Spleen (tissue), 11 donors: ENCODE measurements at regions not wholly inside any gene's neighbourhood (a gene's known extent, or its start where the extent isn't known, plus 50 kb on each side); places are given as distances from the start of the nearest gene placed in this dataset.

Experiments used
- DNase-seq: peaks from one replicate; pipeline ENCODE4 v3.0.0-alpha.2; 2020
- H3K27ac ChIP-seq, 8 donors: fragments of 200-600 bp; sonication (generic) in 7 of 8; 1 replicate in 4 of 8; 2 replicates in 4 of 8; pipeline versions ENCODE4 v1.5.0 to v1.8.0; 2016 to 2021; ENCODE audit warnings: inconsistent platforms in 4 of 8, mild to moderate bottlenecking in 4 of 8, moderate library complexity in 1 of 8
- H3K27me3 ChIP-seq, 7 donors: fragments of 200-600 bp; sonication (generic) in 6 of 7; replicated peaks in 1 of 7; 1 replicate in 4 of 7; 2 replicates in 3 of 7; pipeline versions ENCODE4 v1.5.0 to v1.8.0; 2016 to 2021; ENCODE audit warnings: inconsistent platforms in 3 of 7, mild to moderate bottlenecking in 1 of 7
- H3K36me3 ChIP-seq, 6 donors: fragments of 200-600 bp; sonication (generic) in 5 of 6; 1 replicate in 4 of 6; 2 replicates in 2 of 6; pipeline versions ENCODE4 v1.5.0 to v1.8.0; 2016 to 2021; ENCODE audit warnings: inconsistent platforms in 2 of 6
- H3K4me1 ChIP-seq, 6 donors: fragments of 200-600 bp; sonication (generic) in 5 of 6; 1 replicate in 3 of 6; 2 replicates in 3 of 6; pipeline versions ENCODE4 v1.5.0 to v1.8.0; 2016 to 2021; ENCODE audit warnings: inconsistent platforms in 3 of 6
- H3K4me3 ChIP-seq, 8 donors: fragments of 200-600 bp; sonication (generic) in 7 of 8; 1 replicate in 4 of 8; 2 replicates in 4 of 8; pipeline versions ENCODE4 v1.5.0 to v1.8.0; 2016 to 2021; ENCODE audit warnings: inconsistent platforms in 4 of 8, mild to moderate bottlenecking in 4 of 8, moderate library complexity in 2 of 8
- H3K9me3 ChIP-seq, 8 donors: fragments of 200-600 bp; sonication (generic) in 7 of 8; 1 replicate in 4 of 8; 2 replicates in 4 of 8; pipeline versions ENCODE4 v1.5.0 to v1.8.0; 2016 to 2021; ENCODE audit warnings: inconsistent platforms in 4 of 8
- POLR2A ChIP-seq, 3 donors: fragments of 450-650 bp; IDR thresholded peaks; one replicate each; pipeline ENCODE4 v1.5.1; 2017; ENCODE audit warnings: antibody characterized with exemption in 3 of 3, mild to moderate bottlenecking in 1 of 3
- POLR2AphosphoS5 ChIP-seq, 3 donors: sonication (generic); formaldehyde crosslinking; IDR thresholded peaks; one replicate each; pipeline ENCODE4 v1.5.1; 2017; ENCODE audit warnings: antibody characterized with exemption in 3 of 3
- WGBS, 5 donors: extraction: QIAGEN DNeasy Blood & Tissue Kit in 3 of 5; methylation state at CpG; one replicate each; pipeline versions ENCODE4 v1.1.5 to v1.1.7; 2013 to 2018; 5-methylcytosine and 5-hydroxymethylcytosine counted together
- intact Hi-C: fragments of 100-400 bp; cut with DNase I; formaldehyde crosslinking; loops from one replicate; pipeline ENCODE4 v1.15.0; 2023; ENCODE audit warnings: low total_unique reads
- TF ChIP-seq, protein P1 (sequence below), 11 experiments: fragments of 200-600 bp in 7 of 11; fragments of 450-650 bp in 4 of 11; sonication (generic) in 4 of 11; IDR thresholded peaks in 8 of 11; conservative IDR thresholded peaks in 3 of 11; 1 replicate in 7 of 11; 2 replicates in 4 of 11; pipeline versions ENCODE4 v1.4.0 to v1.8.0; 2016 to 2021; ENCODE audit warnings: antibody characterized with exemption in 11 of 11, inconsistent platforms in 4 of 11, mild to moderate bottlenecking in 1 of 11
- donor health status: healthy with polysubstance abuse.
- donor health status: DM: no; HTN: no; CAD: no; lungs with moderate emphysema.
- donor health status: DM: no; HTN: no; CAD: no.
- donor health status: Bipolar disorder and iron deficiency.
- donor health status: healthy.
- donor health status: DM: no; HTN: no; CAD: no.
- donor health status: DM: yes; HTN: yes; CAD: no.

DNA sequence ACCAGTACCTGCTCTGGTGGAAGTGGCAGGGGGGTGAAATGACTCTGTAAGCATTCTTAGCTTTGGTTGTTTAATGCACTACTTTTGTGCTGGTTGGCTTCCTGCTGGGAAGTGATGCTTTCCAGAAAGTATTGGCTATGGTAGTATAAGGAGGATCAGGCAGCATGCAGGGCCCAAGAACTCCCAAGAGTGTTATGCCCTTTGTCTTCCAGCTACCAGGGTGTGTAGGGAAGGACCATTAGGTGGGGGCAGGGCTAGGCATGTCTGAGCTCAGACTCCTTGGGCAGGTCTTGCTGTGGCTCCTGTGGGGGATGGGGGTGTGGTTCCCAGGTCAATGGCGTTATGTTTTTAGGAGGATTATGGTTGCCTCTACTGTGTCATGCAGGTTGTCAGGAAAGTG is 135.8 kb upstream of the TRPC7 start:
- no peak for DNase-seq
- TF ChIP-seq POLR2AphosphoS5 (IDR thresholded peaks at IDR 0.05) (no peak), POLR2A (IDR thresholded peaks at IDR 0.05) (no peak)
- TF ChIP-seq, protein P1, sequence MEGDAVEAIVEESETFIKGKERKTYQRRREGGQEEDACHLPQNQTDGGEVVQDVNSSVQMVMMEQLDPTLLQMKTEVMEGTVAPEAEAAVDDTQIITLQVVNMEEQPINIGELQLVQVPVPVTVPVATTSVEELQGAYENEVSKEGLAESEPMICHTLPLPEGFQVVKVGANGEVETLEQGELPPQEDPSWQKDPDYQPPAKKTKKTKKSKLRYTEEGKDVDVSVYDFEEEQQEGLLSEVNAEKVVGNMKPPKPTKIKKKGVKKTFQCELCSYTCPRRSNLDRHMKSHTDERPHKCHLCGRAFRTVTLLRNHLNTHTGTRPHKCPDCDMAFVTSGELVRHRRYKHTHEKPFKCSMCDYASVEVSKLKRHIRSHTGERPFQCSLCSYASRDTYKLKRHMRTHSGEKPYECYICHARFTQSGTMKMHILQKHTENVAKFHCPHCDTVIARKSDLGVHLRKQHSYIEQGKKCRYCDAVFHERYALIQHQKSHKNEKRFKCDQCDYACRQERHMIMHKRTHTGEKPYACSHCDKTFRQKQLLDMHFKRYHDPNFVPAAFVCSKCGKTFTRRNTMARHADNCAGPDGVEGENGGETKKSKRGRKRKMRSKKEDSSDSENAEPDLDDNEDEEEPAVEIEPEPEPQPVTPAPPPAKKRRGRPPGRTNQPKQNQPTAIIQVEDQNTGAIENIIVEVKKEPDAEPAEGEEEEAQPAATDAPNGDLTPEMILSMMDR (IDR thresholded peaks at IDR 0.05 in 8 of 11, conservative IDR thresholded peaks at IDR 0.05 in 3 of 11): no peak
- no peak overlapping the region for H3K27ac ChIP-seq
- H3K36me3 ChIP-seq: no peaks in the 10 kb centered on the region
- H3K4me3 ChIP-seq: no peak overlapping the region
- intact Hi-C loops: no loop called here
- H3K27me3 ChIP-seq: no peaks in the 10 kb centered on the region
- 0 to 73% (median 67%) methylated on average over 1 of the region's 1 CpG; no CpG with 5 or more reads in 1 of the 5 donors for whole genome bisulfite sequencing, 5 donors
- H3K4me1 ChIP-seq: no peaks in the 10 kb centered on the region
- H3K9me3 ChIP-seq: peaks cover 0 to 31% (median 14%) of the 10 kb centered on the region in 8 donors

DNA sequence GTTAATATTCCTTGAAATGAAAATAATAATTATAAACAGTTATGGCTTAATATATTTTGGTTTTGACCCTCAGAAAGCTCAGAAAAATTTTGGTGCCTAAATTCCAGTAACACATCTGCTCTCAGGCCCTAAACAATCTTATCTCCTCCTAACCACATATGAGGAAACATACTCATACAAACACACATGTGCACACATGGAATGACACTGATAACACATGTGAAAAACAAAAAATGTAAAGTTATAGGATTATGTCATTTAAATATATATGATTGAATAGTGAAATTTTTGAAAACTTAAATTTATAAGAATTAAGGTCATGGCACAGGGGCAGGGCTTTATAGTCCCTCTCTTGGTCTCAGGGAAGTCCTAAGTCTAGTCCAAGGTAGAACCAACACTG is 127.2 kb upstream of the TRPC7 start:
- TF ChIP-seq, protein P1 (IDR thresholded peaks at IDR 0.05 in 8 of 11, conservative IDR thresholded peaks at IDR 0.05 in 3 of 11): no peak
- no peak for TF ChIP-seq POLR2AphosphoS5 (IDR thresholded peaks at IDR 0.05)
- TF ChIP-seq POLR2A (IDR thresholded peaks at IDR 0.05): no peak
- no peaks in the 10 kb centered on the region for H3K36me3 ChIP-seq

GRCh38 chr5:136491806-136492205 is 126.5 kb upstream of the TRPC7 start:
- no peaks in the 10 kb centered on the region for H3K4me1 ChIP-seq
- 71 to 80% (median 73%) methylated on average over 3 of the region's 3 CpGs for WGBS, 5 donors
- H3K36me3 ChIP-seq: no peaks in the 10 kb centered on the region
- H3K4me3 ChIP-seq: no peak overlapping the region
- DNase-seq: no peak
- intact Hi-C loops: no loop called here
- H3K27ac ChIP-seq: no peak overlapping the region
- H3K27me3 ChIP-seq: no peaks in the 10 kb centered on the region
- H3K9me3 ChIP-seq: peaks cover 0 to 10% (median 0%) of the 10 kb centered on the region in 8 donors
- TF ChIP-seq POLR2A (IDR thresholded peaks at IDR 0.05): no peak
- TF ChIP-seq POLR2AphosphoS5 (IDR thresholded peaks at IDR 0.05): no peak
- TF ChIP-seq, protein P1 (IDR thresholded peaks at IDR 0.05 in 8 of 11, conservative IDR thresholded peaks at IDR 0.05 in 3 of 11): no peak

More for the DNA sequence above, 127.2 kb upstream of the TRPC7 start:
- Histone ChIP-seq H3K27ac (no peak overlapping the region), H3K9me3 (peaks cover 0 to 10% (median 0%) of the 10 kb centered on the region in 8 donors), H3K27me3 (no peaks in the 10 kb centered on the region), H3K4me3 (no peak overlapping the region), H3K4me1 (no peaks in the 10 kb centered on the region)
- no peak for DNase-seq
- intact Hi-C loops: no loop called here

- WGBS, 5 donors: 84 to 96% (median 90%) methylated on average over 3 of the region's 3 CpGs
- Histone ChIP-seq H3K9me3 (no peaks in the 10 kb centered on the region), H3K4me1 (no peaks in the 10 kb centered on the region), H3K27ac (no peak overlapping the region), H3K4me3 (no peak overlapping the region), H3K27me3 (no peaks in the 10 kb centered on the region), H3K36me3 (no peaks in the 10 kb centered on the region)
- intact Hi-C loops: no loop called here
- no peak for TF ChIP-seq POLR2AphosphoS5 (IDR thresholded peaks at IDR 0.05)
- TF ChIP-seq, protein P1 (IDR thresholded peaks at IDR 0.05 in 8 of 11, conservative IDR thresholded peaks at IDR 0.05 in 3 of 11): no peak
- TF ChIP-seq POLR2A (IDR thresholded peaks at IDR 0.05): no peak
- DNase-seq: no peak
Observed at GRCh38 chr5:136484808-136485325, 119.5 kb upstream of the TRPC7 start.
